GM10266 (cell line): ENCODE measurements at regions not wholly inside any gene's neighbourhood (a gene's known extent, or its start where the extent isn't known, plus 50 kb on each side); places are given as distances from the start of the nearest gene placed in this dataset.

ENCODE experiments used
- DNase-seq: peaks from one replicate; pipeline ENCODE4 v3.0.0; 2012; ENCODE audit errors: extremely low spot score
- TF ChIP-seq, protein P1 (sequence below): IDR thresholded peaks from 2 replicates; pipeline ENCODE4 v1.5.1; 2012; ENCODE audit warnings: mild to moderate bottlenecking, low read depth; ENCODE audit not compliant: control insufficient read depth, insufficient read depth; ENCODE audit errors: missing control alignments

DNA sequence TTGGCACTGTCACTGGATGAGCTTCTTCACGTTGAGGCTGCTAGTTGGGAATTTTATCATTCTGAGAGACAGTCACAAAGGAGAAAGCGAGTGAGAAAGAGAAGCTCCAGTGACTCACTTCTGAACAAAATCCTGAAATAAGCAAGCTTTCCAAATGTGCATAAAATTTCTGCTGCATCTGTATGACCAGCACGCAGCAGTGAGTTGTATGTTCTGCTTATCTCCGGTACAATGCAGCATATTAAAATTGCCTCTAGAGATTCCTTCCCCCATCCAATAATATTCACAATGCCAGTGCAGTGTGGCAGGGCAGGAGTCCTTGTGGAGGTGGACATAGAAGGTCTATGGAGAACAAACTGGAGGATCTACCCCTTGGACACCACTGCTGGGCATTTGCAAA, 290.5 kb downstream of the ADGB start:
- DNase-seq = no peak
- TF ChIP-seq, protein P1, sequence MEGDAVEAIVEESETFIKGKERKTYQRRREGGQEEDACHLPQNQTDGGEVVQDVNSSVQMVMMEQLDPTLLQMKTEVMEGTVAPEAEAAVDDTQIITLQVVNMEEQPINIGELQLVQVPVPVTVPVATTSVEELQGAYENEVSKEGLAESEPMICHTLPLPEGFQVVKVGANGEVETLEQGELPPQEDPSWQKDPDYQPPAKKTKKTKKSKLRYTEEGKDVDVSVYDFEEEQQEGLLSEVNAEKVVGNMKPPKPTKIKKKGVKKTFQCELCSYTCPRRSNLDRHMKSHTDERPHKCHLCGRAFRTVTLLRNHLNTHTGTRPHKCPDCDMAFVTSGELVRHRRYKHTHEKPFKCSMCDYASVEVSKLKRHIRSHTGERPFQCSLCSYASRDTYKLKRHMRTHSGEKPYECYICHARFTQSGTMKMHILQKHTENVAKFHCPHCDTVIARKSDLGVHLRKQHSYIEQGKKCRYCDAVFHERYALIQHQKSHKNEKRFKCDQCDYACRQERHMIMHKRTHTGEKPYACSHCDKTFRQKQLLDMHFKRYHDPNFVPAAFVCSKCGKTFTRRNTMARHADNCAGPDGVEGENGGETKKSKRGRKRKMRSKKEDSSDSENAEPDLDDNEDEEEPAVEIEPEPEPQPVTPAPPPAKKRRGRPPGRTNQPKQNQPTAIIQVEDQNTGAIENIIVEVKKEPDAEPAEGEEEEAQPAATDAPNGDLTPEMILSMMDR = no peak

DNA sequence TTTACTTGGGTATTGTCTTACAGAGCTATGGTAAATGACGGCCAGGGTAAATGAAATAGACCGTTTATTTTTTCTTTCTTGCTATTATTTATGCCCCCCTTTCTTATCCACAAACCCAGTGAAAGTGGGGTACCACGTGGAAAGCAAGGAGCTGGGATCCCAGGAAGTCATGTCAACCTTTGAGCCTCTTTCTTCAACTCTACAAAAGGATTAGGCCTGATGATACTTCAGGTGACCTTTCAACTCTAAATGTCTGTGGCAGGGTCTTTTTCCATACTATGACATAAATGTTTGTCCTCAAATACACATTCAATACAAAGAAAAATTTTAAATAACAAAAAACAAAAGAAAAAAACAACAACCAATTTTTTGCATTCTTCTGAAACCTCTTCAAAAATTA, 291.4 kb downstream of the ADGB start:
- TF ChIP-seq, protein P1 = no peak
- no peak for DNase-seq

DNA sequence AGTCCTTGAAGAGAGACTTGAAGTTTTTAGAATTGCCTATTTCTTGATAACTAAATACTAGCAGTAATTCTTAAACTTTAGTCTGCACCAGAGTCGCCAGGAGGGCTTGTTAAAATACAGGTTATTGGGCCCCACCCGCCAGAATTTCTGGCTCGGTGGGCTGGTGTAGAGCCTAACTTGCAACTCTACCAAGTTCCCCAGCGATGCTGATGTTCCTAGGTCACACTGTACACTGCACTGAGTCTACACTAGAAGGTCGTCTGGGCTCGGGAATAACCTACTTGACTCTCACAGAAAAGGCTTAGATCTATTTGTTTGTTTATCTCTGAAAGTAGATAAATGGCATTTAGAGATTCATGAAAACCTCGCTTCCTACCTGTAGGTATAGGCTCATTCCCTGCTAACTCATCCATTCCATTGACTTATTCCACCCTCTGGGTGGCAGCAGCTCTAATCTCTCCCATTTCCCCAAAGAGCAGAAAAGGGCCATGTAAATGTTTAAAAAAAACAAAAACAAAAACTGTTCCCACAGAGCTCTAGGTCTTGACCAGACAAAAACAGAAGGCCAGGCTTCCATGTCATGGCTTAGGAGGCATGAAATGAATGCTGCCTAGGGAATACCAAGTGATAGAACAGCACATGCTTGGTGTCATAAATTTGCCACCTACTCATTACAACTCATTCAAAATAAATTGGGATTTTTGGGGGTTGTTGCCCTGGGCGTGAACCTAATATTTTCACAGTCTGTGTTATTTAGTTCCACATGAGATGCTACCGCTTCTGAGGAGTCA, 292.1 kb downstream of the ADGB start:
- no peak for DNase-seq
- TF ChIP-seq, protein P1 = no peak

DNA sequence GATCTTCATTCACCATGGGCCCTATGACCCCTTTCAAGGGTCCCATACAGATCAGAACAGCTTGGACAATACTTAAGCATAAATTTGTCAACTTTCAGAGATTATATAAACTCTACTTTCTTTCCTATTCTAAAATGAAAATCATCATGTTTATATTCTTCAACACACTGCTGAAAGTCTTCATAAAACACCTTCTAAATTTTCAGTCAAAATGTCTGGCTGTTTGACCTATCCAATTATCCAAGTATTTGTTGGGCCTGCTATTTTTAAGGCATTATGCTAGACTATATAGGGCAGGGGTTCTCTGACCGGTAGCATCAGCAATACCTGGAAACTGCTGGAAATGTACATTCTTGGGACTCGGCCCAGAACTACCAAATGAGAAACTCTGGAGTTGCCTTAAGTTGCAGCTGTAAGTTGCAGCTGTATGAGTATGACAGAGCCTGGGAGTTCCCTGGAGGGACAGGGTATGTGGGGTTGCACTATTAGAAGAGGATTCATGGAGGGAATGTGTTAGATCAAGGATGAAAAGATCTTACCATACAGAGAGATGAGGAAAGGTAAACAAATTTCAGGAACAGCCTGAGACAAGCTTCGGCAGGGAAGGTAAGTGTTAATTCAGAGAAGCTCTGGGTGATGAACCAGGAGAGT, 293.0 kb downstream of the ADGB start:
- TF ChIP-seq, protein P1 = no peak
- no peak for DNase-seq

DNA sequence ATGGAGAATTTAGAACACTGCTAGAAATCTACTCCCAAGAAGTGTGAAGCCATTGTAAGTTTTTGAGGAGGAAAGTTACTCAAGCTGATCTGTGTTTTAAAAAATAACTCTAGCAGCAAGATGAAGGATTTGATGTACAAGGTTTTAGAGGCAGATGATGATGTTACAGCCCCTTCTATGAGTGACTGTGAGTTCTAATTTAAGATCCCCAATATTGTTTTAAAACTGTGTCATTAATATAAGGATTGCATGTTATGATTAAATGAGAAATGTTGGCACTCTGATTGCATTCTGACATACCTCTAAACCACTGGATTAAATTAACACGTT, 293.5 kb downstream of the ADGB start:
- TF ChIP-seq, protein P1 = no peak
- no peak for DNase-seq

DNA sequence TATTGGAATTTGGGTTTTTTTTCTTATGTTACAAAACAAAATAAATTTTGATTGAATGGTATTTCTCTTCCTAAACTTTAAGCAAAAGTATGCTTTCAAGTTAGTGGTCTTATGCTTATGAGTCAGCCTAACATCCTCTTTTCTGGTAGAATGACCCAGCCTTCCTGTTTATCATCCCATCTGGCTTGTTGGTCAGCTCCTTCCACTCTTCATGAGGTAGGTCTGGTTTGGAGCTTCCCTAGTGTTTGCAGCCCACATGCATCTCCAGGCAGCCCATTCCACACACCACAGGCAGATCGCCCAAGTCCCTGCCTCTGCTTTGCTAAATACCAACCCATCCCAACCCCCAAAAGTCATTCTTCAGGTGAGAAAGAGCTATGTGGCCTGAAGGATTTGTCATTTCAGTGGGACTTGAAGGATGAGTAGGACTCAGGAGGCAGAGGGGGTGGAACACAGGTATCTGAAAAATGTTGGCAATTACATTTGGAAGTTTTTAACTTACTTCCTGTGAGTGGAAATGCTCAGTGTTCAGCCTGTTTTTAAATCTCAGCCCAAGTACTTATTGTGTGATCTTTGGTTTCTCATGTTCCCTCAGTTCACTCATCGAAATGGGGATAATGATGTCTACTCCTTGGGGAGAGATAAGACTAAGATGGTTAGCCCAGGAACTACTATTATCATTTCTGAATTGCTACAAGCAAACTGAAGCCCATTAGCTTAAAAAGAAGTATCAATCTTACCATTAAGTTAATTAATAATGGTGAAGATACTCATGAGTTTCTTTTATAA, 294.0 kb downstream of the ADGB start:
- DNase-seq = no peak

More for the DNA sequence above, 294.0 kb downstream of the ADGB start:
- TF ChIP-seq, protein P1 = no peak
